BLaER1 treated with 17β-estradiol and CSF1 and Interleukin-3, amounts not matched to agents 10 nM and 100 nM (cell line): ENCODE measurements at regions not wholly inside any gene's neighbourhood (a gene's known extent, or its start where the extent isn't known, plus 50 kb on each side); places are given as distances from the start of the nearest gene placed in this dataset.
A peak's percentile ranks its signal among the peaks of the same experiment; 100 is the strongest.

ENCODE experiments used
- H3K27ac ChIP-seq, 11 experiments: shearing (Covaris generic); formaldehyde crosslinking; 2 replicates each; pipeline ENCODE4 v1.8.1; 2022
- H3K27me3 ChIP-seq, 11 experiments: shearing (Covaris generic); formaldehyde crosslinking; 2 replicates each; pipeline ENCODE4 v1.8.1; 2022
- H3K36me3 ChIP-seq, 11 experiments: shearing (Covaris generic); formaldehyde crosslinking; 2 replicates each; pipeline ENCODE4 v1.8.1; 2022
- H3K4me1 ChIP-seq, 10 experiments: shearing (Covaris generic); formaldehyde crosslinking; 2 replicates each; pipeline ENCODE4 v1.8.1; 2022
- H3K4me2 ChIP-seq, 11 experiments: shearing (Covaris generic); formaldehyde crosslinking; 2 replicates each; pipeline ENCODE4 v1.8.1; 2022
- H3K4me3 ChIP-seq, 10 experiments: shearing (Covaris generic); formaldehyde crosslinking; 2 replicates each; pipeline ENCODE4 v1.8.1; 2022
- H3K9ac ChIP-seq, 11 experiments: shearing (Covaris generic); formaldehyde crosslinking; 2 replicates each; pipeline ENCODE4 v1.8.1; 2022
- H3K9me3 ChIP-seq, 11 experiments: shearing (Covaris generic); formaldehyde crosslinking; replicated peaks in 1 of 11; 2 replicates each; pipeline ENCODE4 v1.8.1; 2022
- H4K20me1 ChIP-seq, 11 experiments: shearing (Covaris generic); formaldehyde crosslinking; 2 replicates each; pipeline ENCODE4 v1.8.1; 2022
- Cebpa-rat ChIP-seq, 11 experiments: shearing (Covaris generic); IDR thresholded peaks; 2 replicates each; pipeline ENCODE4 v1.8.1; 2022

- Histone ChIP-seq H4K20me1 (no peaks in the 10 kb centered on the region), H3K4me3 (no peak overlapping the region), H3K4me2 (no peak overlapping the region), H3K27me3 (no peaks in the 10 kb centered on the region), H3K9ac (no peak overlapping the region), H3K27ac (no peak overlapping the region), H3K36me3 (no peaks in the 10 kb centered on the region), H3K4me1 (peaks cover 0 to 10% (median 0%) of the 10 kb centered on the region in 10 experiments; a peak in 4 of 20 replicates), H3K9me3 (peaks cover 0 to 8% (median 0%) of the 10 kb centered on the region in 11 experiments; a peak in 2 of 22 replicates)
- no peak for TF ChIP-seq Cebpa-rat (IDR thresholded peaks at IDR 0.05)
These were observed 256.2 kb downstream of the FOXL1 start for GRCh38 chr16:86834451-86835035.

- Histone ChIP-seq H3K4me1 (peaks cover 0 to 10% (median 0%) of the 10 kb centered on the region in 10 experiments; a peak in 4 of 20 replicates), H3K9ac (no peak overlapping the region), H4K20me1 (no peaks in the 10 kb centered on the region), H3K27me3 (no peaks in the 10 kb centered on the region), H3K4me2 (no peak overlapping the region), H3K9me3 (peaks cover 0 to 8% (median 0%) of the 10 kb centered on the region in 11 experiments; a peak in 2 of 22 replicates), H3K4me3 (no peak overlapping the region), H3K36me3 (no peaks in the 10 kb centered on the region), H3K27ac (no peak overlapping the region)
- no peak for TF ChIP-seq Cebpa-rat (IDR thresholded peaks at IDR 0.05)
These were observed 257.6 kb downstream of the FOXL1 start for GRCh38 chr16:86835982-86836381.

GRCh38 chr16:86836503-86837129 is 258.3 kb downstream of the FOXL1 start:
- Histone ChIP-seq H3K36me3 (no peaks in the 10 kb centered on the region), H3K4me2 (peak overlapping the region in 4 of 11 experiments; percentile 19 to 26 (median 22); a peak in 2 of 22 replicates), H3K27ac (no peak overlapping the region), H3K4me3 (no peak overlapping the region), H3K27me3 (no peaks in the 10 kb centered on the region), H3K9ac (no peak overlapping the region), H3K9me3 (peaks cover 0 to 8% (median 0%) of the 10 kb centered on the region in 11 experiments; a peak in 2 of 22 replicates), H4K20me1 (no peaks in the 10 kb centered on the region), H3K4me1 (peaks cover 0 to 10% (median 0%) of the 10 kb centered on the region in 10 experiments; a peak in 4 of 20 replicates)
- TF ChIP-seq Cebpa-rat (IDR thresholded peaks at IDR 0.05): no peak

GRCh38 chr16:86843812-86844211 is 265.5 kb downstream of the FOXL1 start:
- Histone ChIP-seq H3K36me3 (no peaks in the 10 kb centered on the region), H3K27me3 (no peaks in the 10 kb centered on the region), H3K9me3 (peaks cover 0 to 2% (median 0%) of the 10 kb centered on the region in 11 experiments; a peak in 2 of 22 replicates), H4K20me1 (no peaks in the 10 kb centered on the region; a peak in 1 of 22 replicates), H3K9ac (no peak overlapping the region), H3K4me2 (no peak overlapping the region), H3K4me3 (no peak overlapping the region), H3K4me1 (no peaks in the 10 kb centered on the region), H3K27ac (no peak overlapping the region)
- no peak for TF ChIP-seq Cebpa-rat (IDR thresholded peaks at IDR 0.05)

GRCh38 chr16:86844695-86845094 is 266.3 kb downstream of the FOXL1 start:
- no peaks in the 10 kb centered on the region for H3K36me3 ChIP-seq
- H3K9ac ChIP-seq: no peak overlapping the region
- no peaks in the 10 kb centered on the region for H3K4me1 ChIP-seq
- H3K9me3 ChIP-seq: no peaks in the 10 kb centered on the region
- no peak overlapping the region for H3K4me2 ChIP-seq
- no peaks in the 10 kb centered on the region for H3K27me3 ChIP-seq
- H4K20me1 ChIP-seq: no peaks in the 10 kb centered on the region; a peak in 1 of 22 replicates
- H3K27ac ChIP-seq: no peak overlapping the region
- H3K4me3 ChIP-seq: no peak overlapping the region
- no peak for TF ChIP-seq Cebpa-rat (IDR thresholded peaks at IDR 0.05)

GRCh38 chr16:86846136-86846535 is 267.8 kb downstream of the FOXL1 start:
- no peaks in the 10 kb centered on the region for H3K4me1 ChIP-seq
- H3K4me2 ChIP-seq: no peak overlapping the region
- no peak overlapping the region for H3K27ac ChIP-seq
- H3K27me3 ChIP-seq: no peaks in the 10 kb centered on the region
- TF ChIP-seq Cebpa-rat (IDR thresholded peaks at IDR 0.05): no peak
- no peaks in the 10 kb centered on the region for H3K9me3 ChIP-seq
- H4K20me1 ChIP-seq: no peaks in the 10 kb centered on the region; a peak in 1 of 22 replicates
- H3K36me3 ChIP-seq: no peaks in the 10 kb centered on the region
- no peak overlapping the region for H3K9ac ChIP-seq
- no peak overlapping the region for H3K4me3 ChIP-seq

- H3K27me3 ChIP-seq: no peaks in the 10 kb centered on the region
- no peak for TF ChIP-seq Cebpa-rat (IDR thresholded peaks at IDR 0.05)
These were observed 270.5 kb downstream of the FOXL1 start for GRCh38 chr16:86848821-86849220.

GRCh38 chr16:86850670-86851069 is 272.3 kb downstream of the FOXL1 start:
- Histone ChIP-seq H3K36me3 (no peaks in the 10 kb centered on the region), H3K9me3 (no peaks in the 10 kb centered on the region), H3K4me1 (no peaks in the 10 kb centered on the region), H3K9ac (no peak overlapping the region), H3K4me2 (no peak overlapping the region), H3K27me3 (no peaks in the 10 kb centered on the region), H3K4me3 (no peak overlapping the region), H3K27ac (no peak overlapping the region), H4K20me1 (no peaks in the 10 kb centered on the region; a peak in 1 of 22 replicates)
- TF ChIP-seq Cebpa-rat (IDR thresholded peaks at IDR 0.05): no peak

More at GRCh38 chr16:86848821-86849220, 270.5 kb downstream of the FOXL1 start:
- no peaks in the 10 kb centered on the region; a peak in 1 of 22 replicates for H4K20me1 ChIP-seq
- no peaks in the 10 kb centered on the region for H3K9me3 ChIP-seq
- H3K36me3 ChIP-seq: no peaks in the 10 kb centered on the region
- no peak overlapping the region for H3K27ac ChIP-seq
- H3K9ac ChIP-seq: no peak overlapping the region
- no peak overlapping the region for H3K4me3 ChIP-seq
- no peaks in the 10 kb centered on the region for H3K4me1 ChIP-seq
- H3K4me2 ChIP-seq: no peak overlapping the region

GRCh38 chr16:86852135-86852534 is 273.8 kb downstream of the FOXL1 start:
- Histone ChIP-seq H3K27ac (no peak overlapping the region), H3K27me3 (no peaks in the 10 kb centered on the region), H4K20me1 (no peaks in the 10 kb centered on the region; a peak in 1 of 22 replicates), H3K36me3 (no peaks in the 10 kb centered on the region), H3K4me1 (no peaks in the 10 kb centered on the region), H3K9ac (no peak overlapping the region), H3K9me3 (no peaks in the 10 kb centered on the region), H3K4me3 (no peak overlapping the region), H3K4me2 (no peak overlapping the region)
- TF ChIP-seq Cebpa-rat (IDR thresholded peaks at IDR 0.05): no peak
